Ascending aorta (tissue), 2 donors: ENCODE measurements at regions not wholly inside any gene's neighbourhood (a gene's known extent, or its start where the extent isn't known, plus 50 kb on each side); places are given as distances from the start of the nearest gene placed in this dataset.

Experiments used
- DNase-seq, 2 donors: peaks; one replicate each; pipeline ENCODE4 v3.0.0-alpha.2; 2019; ENCODE audit warnings: low spot score in 2 of 2
- H3K27ac ChIP-seq, 2 donors: fragments of 200-600 bp; sonication (generic); one replicate each; pipeline ENCODE4 v1.5.1; 2016 to 2017; ENCODE audit warnings: mild to moderate bottlenecking in 1 of 2
- H3K27me3 ChIP-seq: fragments of 200-600 bp; sonication (generic); one replicate; pipeline ENCODE4 v1.5.1; 2017
- H3K36me3 ChIP-seq, 2 donors: fragments of 200-600 bp; sonication (generic); one replicate each; pipeline ENCODE4 v1.5.1; 2016
- H3K4me1 ChIP-seq, 2 donors: fragments of 200-600 bp; sonication (generic); one replicate each; pipeline ENCODE4 v1.5.1; 2016 to 2017; ENCODE audit warnings: mild to moderate bottlenecking in 1 of 2
- H3K4me3 ChIP-seq, 2 donors: fragments of 200-600 bp; sonication (generic); one replicate each; pipeline ENCODE4 v1.5.1; 2016 to 2017; ENCODE audit warnings: mild to moderate bottlenecking in 1 of 2
- H3K9me3 ChIP-seq, 2 donors: fragments of 200-600 bp; sonication (generic); one replicate each; pipeline ENCODE4 v1.5.1; 2016
- intact Hi-C: fragments of 100-400 bp; cut with DNase I; formaldehyde crosslinking; loops from one replicate; pipeline ENCODE4 v1.15.1; 2023
- TF ChIP-seq, protein P1 (sequence below), 3 experiments: fragments of 200-600 bp in 2 of 3; fragments of 450-650 bp in 1 of 3; sonication (generic) in 2 of 3; IDR thresholded peaks; one replicate each; pipeline ENCODE4 v1.5.1; 2016 to 2019; ENCODE audit warnings: antibody characterized with exemption in 3 of 3, mild to moderate bottlenecking in 1 of 3, moderate library complexity in 1 of 3

DNA sequence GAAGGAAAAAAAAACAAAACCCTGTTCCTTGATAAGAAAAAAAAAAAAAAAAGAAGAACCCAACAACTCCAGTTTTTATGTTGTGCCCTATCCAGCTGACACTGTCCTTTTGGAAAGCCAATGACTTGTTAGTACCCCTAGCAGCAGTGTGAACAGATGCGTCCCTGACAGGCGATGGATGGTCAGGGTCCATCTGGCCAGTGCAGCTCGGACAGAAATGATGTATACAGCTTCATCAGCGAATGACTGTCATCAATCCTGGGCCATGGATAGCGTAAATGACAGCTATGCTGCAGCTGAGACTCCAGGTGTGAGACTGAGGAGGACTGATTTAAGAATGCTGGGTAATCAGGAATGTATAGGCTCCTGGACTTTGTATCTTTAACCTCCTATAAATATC is 318.8 kb upstream of the FIGN start:
- no peaks in the 10 kb centered on the region for H3K9me3 ChIP-seq
- peaks cover 6 to 17% of the 10 kb centered on the region in 2 donors for H3K4me1 ChIP-seq
- TF ChIP-seq, protein P1, sequence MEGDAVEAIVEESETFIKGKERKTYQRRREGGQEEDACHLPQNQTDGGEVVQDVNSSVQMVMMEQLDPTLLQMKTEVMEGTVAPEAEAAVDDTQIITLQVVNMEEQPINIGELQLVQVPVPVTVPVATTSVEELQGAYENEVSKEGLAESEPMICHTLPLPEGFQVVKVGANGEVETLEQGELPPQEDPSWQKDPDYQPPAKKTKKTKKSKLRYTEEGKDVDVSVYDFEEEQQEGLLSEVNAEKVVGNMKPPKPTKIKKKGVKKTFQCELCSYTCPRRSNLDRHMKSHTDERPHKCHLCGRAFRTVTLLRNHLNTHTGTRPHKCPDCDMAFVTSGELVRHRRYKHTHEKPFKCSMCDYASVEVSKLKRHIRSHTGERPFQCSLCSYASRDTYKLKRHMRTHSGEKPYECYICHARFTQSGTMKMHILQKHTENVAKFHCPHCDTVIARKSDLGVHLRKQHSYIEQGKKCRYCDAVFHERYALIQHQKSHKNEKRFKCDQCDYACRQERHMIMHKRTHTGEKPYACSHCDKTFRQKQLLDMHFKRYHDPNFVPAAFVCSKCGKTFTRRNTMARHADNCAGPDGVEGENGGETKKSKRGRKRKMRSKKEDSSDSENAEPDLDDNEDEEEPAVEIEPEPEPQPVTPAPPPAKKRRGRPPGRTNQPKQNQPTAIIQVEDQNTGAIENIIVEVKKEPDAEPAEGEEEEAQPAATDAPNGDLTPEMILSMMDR (IDR thresholded peaks at IDR 0.05), result no peak
- no peaks in the 10 kb centered on the region for H3K27me3 ChIP-seq
- no peaks in the 10 kb centered on the region for H3K36me3 ChIP-seq
- intact Hi-C loops, result loop anchor here (5.0 to 10.0 kb wide), 2 partner anchors 580 to 707 kb away; no protein-coding TSS in a partner anchor
- H3K27ac ChIP-seq, result no peak overlapping the region
- no peak for DNase-seq
- H3K4me3 ChIP-seq, result no peak overlapping the region

DNA sequence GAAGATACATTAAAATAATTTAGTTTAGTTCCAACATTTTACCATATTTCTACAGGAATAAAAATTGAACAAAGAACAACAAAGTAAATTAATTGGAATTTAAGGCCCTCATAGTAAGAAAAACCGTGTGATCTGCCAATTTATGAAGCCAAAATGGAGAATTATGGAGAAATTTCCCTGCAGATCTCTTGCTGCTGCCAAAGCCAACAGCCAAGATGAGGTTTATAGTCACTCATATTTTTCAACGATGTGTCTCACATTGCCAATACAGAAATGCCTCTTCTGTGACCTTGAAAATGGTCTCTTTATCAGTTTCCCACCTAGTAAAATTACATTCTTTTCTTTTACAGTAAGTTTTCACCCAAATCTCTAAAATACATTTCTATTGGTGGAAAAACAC is 317.2 kb upstream of the FIGN start:
- H3K9me3 ChIP-seq, result no peaks in the 10 kb centered on the region
- peaks cover 6 to 17% of the 10 kb centered on the region in 2 donors for H3K4me1 ChIP-seq
- TF ChIP-seq, protein P1 (IDR thresholded peaks at IDR 0.05), result no peak
- H3K4me3 ChIP-seq, result no peak overlapping the region
- intact Hi-C loops, result loop anchor here (10.0 kb wide), 1 partner anchor 578 kb away; no protein-coding TSS in a partner anchor
- no peaks in the 10 kb centered on the region for H3K27me3 ChIP-seq
- H3K27ac ChIP-seq, result peak overlapping the region in 1 of 2 donors; percentile 45
- DNase-seq, result no peak
- H3K36me3 ChIP-seq, result no peaks in the 10 kb centered on the region

DNA sequence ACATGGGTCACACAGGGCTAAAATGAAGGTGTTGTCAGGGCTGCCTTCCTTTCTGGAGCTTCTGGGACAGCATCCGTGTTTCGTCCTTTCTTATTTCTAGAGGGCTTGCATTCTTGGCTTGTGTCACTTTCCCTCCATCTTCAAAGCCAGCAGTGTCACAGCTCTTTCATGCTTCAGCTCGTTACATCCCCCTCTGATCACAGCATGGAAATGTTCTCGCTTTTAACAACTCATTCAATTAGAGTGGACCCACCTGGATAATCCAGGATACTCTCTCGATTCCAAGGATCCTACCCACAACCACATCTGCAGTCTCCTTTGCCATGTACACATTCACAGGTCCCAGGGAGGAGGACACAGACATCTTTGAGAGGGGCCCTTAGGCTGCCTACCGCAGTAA is 316.2 kb upstream of the FIGN start:
- H3K4me3 ChIP-seq, result no peak overlapping the region
- no peak for DNase-seq
- intact Hi-C loops, result loop anchor here (10.0 kb wide), 1 partner anchor 577 kb away; no protein-coding TSS in a partner anchor
- no peaks in the 10 kb centered on the region for H3K36me3 ChIP-seq
- TF ChIP-seq, protein P1 (IDR thresholded peaks at IDR 0.05), result no peak
- H3K4me1 ChIP-seq, result peaks cover 6 to 17% of the 10 kb centered on the region in 2 donors
- H3K27ac ChIP-seq, result peak overlapping the region in 1 of 2 donors; percentile 13
- H3K27me3 ChIP-seq, result no peaks in the 10 kb centered on the region
- no peaks in the 10 kb centered on the region for H3K9me3 ChIP-seq

DNA sequence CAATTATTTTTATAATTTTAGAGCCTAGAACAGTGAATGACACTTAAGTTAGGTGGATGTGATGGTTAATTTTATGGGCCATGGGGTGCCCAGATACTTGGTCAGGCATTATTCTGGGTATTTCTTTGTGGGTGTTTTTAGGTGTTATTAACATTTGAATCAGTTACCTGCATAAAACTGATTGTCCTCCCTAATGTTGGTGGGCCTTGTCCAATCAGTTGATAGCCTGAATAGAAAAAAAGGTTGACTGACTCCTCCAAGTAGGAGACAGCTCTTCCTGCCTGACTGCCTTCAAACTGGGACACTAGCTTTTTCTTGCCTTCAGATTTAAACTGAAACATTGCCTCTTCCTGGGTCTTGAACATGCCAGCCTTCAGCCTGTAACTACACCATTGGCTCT is 312.9 kb upstream of the FIGN start:
- no peak overlapping the region for H3K4me3 ChIP-seq
- intact Hi-C loops, result no loop called here
- H3K9me3 ChIP-seq, result no peaks in the 10 kb centered on the region
- TF ChIP-seq, protein P1 (IDR thresholded peaks at IDR 0.05), result no peak
- no peak for DNase-seq
- no peak overlapping the region for H3K27ac ChIP-seq
- H3K27me3 ChIP-seq, result no peaks in the 10 kb centered on the region
- peaks cover 0 to 10% of the 10 kb centered on the region in 2 donors for H3K4me1 ChIP-seq
- no peaks in the 10 kb centered on the region for H3K36me3 ChIP-seq

DNA sequence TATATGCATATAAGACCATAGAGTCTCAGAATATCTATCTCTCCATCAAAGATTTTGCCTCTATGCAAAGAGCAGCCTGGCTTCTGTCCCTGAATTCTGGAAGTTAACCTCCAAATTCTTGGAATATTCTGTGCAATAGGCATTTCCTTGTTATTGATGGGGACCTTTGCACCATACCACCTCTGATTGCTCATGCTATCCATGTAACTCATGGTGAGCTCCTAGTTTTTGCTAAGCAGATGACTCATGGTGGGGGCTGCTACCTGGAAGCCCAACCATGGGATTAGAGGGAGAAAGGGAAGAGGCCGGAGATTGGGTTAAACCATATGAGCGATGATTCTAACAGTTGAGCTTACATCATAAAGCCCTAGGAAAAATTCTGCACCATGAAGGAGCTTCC is 310.2 kb upstream of the FIGN start:
- DNase-seq, result no peak
- Histone ChIP-seq H3K27ac (no peak overlapping the region), H3K36me3 (no peaks in the 10 kb centered on the region), H3K9me3 (peaks cover 0 to 6% of the 10 kb centered on the region in 2 donors), H3K27me3 (no peaks in the 10 kb centered on the region), H3K4me3 (no peak overlapping the region), H3K4me1 (peaks cover 0 to 5% of the 10 kb centered on the region in 2 donors)
- TF ChIP-seq, protein P1 (IDR thresholded peaks at IDR 0.05), result no peak
- intact Hi-C loops, result no loop called here

DNA sequence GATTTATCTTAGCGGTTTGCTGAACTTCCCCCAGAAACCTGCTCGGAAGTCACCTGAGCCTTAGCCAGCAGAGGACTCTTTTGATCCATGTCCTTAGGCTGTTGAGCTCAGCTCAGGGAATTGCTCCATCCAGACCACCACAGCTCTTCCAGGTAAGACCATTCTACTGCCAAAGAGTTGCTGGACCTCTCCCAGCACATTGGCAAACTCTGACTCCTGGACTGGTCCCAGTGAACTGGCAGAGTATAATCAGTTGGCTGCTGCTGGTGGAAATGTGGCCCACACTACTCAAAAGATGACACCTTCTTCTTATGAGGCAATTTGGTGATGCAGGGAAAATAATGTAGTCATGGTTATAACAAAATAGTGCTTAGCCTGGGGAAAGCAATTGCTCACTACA is 308.8 kb upstream of the FIGN start:
- peak in 1 of 2 donors; percentile 76 for DNase-seq
- H3K9me3 ChIP-seq, result peaks cover 0 to 6% of the 10 kb centered on the region in 2 donors
- TF ChIP-seq, protein P1 (IDR thresholded peaks at IDR 0.05), result no peak
- no peak overlapping the region for H3K27ac ChIP-seq
- no peaks in the 10 kb centered on the region for H3K4me1 ChIP-seq
- no peak overlapping the region for H3K4me3 ChIP-seq
- H3K27me3 ChIP-seq, result no peaks in the 10 kb centered on the region
- H3K36me3 ChIP-seq, result no peaks in the 10 kb centered on the region
- intact Hi-C loops, result no loop called here
